ENCODE measurements at regions not wholly inside any gene's neighbourhood (a gene's known extent, or its start where the extent isn't known, plus 50 kb on each side); places are given as distances from the start of the nearest gene placed in this dataset.
A peak's percentile ranks its signal among the peaks of the same experiment; 100 is the strongest.

GRCh38 chr3:193780397-193780796 lies 187.4 kb downstream of the OPA1 start:
- no peaks in the 10 kb centered on the region for H3K36me3 ChIP-seq (ENCODE audit: control insufficient read depth in 1 of 2, insufficient read depth in 2 of 2, low read length in 2 of 2)
- H3K27ac ChIP-seq (ENCODE audit: low read depth, low read length) = no peak overlapping the region
- no peak overlapping the region for H3K9ac ChIP-seq (ENCODE audit: low read length)
- H3K27me3 ChIP-seq (ENCODE audit: insufficient read depth, low read length) = peaks cover 19% of the 10 kb centered on the region; the same call in 1 of the 2 replicates
- POLR2A ChIA-PET = interaction anchor here (1.1 to 2.0 kb wide), 5 partner anchors 354 to 535 kb away, joined by 3 to 12 read pairs (median 4); no protein-coding TSS in a partner anchor
- no peaks in the 10 kb centered on the region for H3K9me3 ChIP-seq (ENCODE audit: control insufficient read depth in 1 of 2, insufficient read depth in 1 of 2, low read depth in 1 of 2, low read length in 2 of 2)
- H4K20me1 ChIP-seq (ENCODE audit: insufficient read depth) = no peaks in the 10 kb centered on the region
- H3K79me2 ChIP-seq (ENCODE audit: insufficient read depth, low read length) = no peaks in the 10 kb centered on the region
- H3K9me2 ChIP-seq (ENCODE audit: insufficient read depth) = no peaks in the 10 kb centered on the region
- intact Hi-C loops (cut with micrococcal nuclease) = loop anchor here (2.0 kb wide), 2 partner anchors 356 to 624 kb away; partner anchors contain the start of gene HES1
- H3K4me1 ChIP-seq (ENCODE audit: control insufficient read depth in 1 of 2, insufficient read depth in 2 of 2, low read length in 2 of 2) = peaks cover 28 to 40% of the 10 kb centered on the region in 2 experiments
- DNase-seq (ENCODE audit: low read depth, low spot score) (no peak), ATAC-seq (no peak)
- H2AFZ ChIP-seq (ENCODE audit: low read depth, low read length, poor library complexity, severe bottlenecking) = peak overlapping the region; percentile 86
- CTCF ChIA-PET = interaction anchor here (0.8 to 8.7 kb wide), 16 partner anchors 14 to 565 kb away, joined by 3 to 145 read pairs (median 7); partner anchors contain the start of gene HES1
- H3K4me2 ChIP-seq (ENCODE audit: low read length) = peak overlapping the region; percentile 77
- RAD21 ChIA-PET (ENCODE audit: low non-redundant PET in 1 of 2, low total read pairs in 2 of 2, uncharacterized antibody in 2 of 2, unreplicated experiment in 2 of 2) = interaction anchor here (0.8 to 3.4 kb wide), 7 partner anchors 92 to 542 kb away, joined by 3 to 30 read pairs (median 4); partner anchors contain the start of gene HES1 (in 1 of the 2)
- no peak overlapping the region for H3K4me3 ChIP-seq (replicated peaks in 1 of 2; ENCODE audit: low read depth in 1 of 2, low read length in 2 of 2)
- BruUV-seq (replicated peaks) = no TSS peak
- TF ChIP-seq, protein P1, sequence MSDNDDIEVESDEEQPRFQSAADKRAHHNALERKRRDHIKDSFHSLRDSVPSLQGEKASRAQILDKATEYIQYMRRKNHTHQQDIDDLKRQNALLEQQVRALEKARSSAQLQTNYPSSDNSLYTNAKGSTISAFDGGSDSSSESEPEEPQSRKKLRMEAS (IDR thresholded peaks at IDR 0.05) = no peak
- TF ChIP-seq FOSL1 (IDR thresholded peaks at IDR 0.05; ENCODE audit: low read depth) = no peak
- TF ChIP-seq, protein P2, sequence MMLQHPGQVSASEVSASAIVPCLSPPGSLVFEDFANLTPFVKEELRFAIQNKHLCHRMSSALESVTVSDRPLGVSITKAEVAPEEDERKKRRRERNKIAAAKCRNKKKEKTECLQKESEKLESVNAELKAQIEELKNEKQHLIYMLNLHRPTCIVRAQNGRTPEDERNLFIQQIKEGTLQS (IDR thresholded peaks at IDR 0.05) = no peak
- no peak for TF ChIP-seq EGR1 (IDR thresholded peaks at IDR 0.05; ENCODE audit: low read depth)
- no peak for TF ChIP-seq YY1 (IDR thresholded peaks at IDR 0.05; ENCODE audit: extremely low read depth, insufficient replicate concordance, low read depth, low read length)
- no peak for TF ChIP-seq RAD21 (IDR thresholded peaks at IDR 0.05; ENCODE audit: low read depth)
- TF ChIP-seq JUND (IDR thresholded peaks at IDR 0.05) = no peak
- no peak for TF ChIP-seq SIN3A (IDR thresholded peaks at IDR 0.05; ENCODE audit: low read depth)
- TF ChIP-seq EZH2 (IDR thresholded peaks at IDR 0.05) = no peak
- TF ChIP-seq ZNF274 (IDR thresholded peaks at IDR 0.05; ENCODE audit: low read depth, low read length) = no peak
- no peak for TF ChIP-seq SP1 (IDR thresholded peaks at IDR 0.05; ENCODE audit: low read depth)
- TF ChIP-seq CEBPB (IDR thresholded peaks at IDR 0.05; ENCODE audit: low read depth) = no peak
- no peak for TF ChIP-seq TCF7L2 (IDR thresholded peaks at IDR 0.05; ENCODE audit: borderline replicate concordance, extremely low read depth, insufficient read depth, insufficient read length)
- no peak for TF ChIP-seq EZH2phosphoT487 (IDR thresholded peaks at IDR 0.05; ENCODE audit: borderline replicate concordance)
- TF ChIP-seq, protein P3, sequence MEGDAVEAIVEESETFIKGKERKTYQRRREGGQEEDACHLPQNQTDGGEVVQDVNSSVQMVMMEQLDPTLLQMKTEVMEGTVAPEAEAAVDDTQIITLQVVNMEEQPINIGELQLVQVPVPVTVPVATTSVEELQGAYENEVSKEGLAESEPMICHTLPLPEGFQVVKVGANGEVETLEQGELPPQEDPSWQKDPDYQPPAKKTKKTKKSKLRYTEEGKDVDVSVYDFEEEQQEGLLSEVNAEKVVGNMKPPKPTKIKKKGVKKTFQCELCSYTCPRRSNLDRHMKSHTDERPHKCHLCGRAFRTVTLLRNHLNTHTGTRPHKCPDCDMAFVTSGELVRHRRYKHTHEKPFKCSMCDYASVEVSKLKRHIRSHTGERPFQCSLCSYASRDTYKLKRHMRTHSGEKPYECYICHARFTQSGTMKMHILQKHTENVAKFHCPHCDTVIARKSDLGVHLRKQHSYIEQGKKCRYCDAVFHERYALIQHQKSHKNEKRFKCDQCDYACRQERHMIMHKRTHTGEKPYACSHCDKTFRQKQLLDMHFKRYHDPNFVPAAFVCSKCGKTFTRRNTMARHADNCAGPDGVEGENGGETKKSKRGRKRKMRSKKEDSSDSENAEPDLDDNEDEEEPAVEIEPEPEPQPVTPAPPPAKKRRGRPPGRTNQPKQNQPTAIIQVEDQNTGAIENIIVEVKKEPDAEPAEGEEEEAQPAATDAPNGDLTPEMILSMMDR (IDR thresholded peaks at IDR 0.05 in 2 of 3, conservative IDR thresholded peaks at IDR 0.05 in 1 of 3; ENCODE audit: borderline replicate concordance in 1 of 3, insufficient read depth in 1 of 3, low read depth in 2 of 3, low read length in 2 of 3) = no peak
- TF ChIP-seq REST (IDR thresholded peaks at IDR 0.05; ENCODE audit: low read depth) = no peak
- no peak for TF ChIP-seq SRF (IDR thresholded peaks at IDR 0.05; ENCODE audit: low read depth)
- TF ChIP-seq ZFX (IDR thresholded peaks at IDR 0.05) = no peak
- no peak for TF ChIP-seq POLR2AphosphoS5 (IDR thresholded peaks at IDR 0.05; ENCODE audit: low read depth, low read length)
- no peak for TF ChIP-seq CBX3 (IDR thresholded peaks at IDR 0.05; ENCODE audit: low read depth)
